GM18873 (cell line): ENCODE measurements at regions not wholly inside any gene's neighbourhood (a gene's known extent, or its start where the extent isn't known, plus 50 kb on each side); places are given as distances from the start of the nearest gene placed in this dataset.
"Not testable (repeated sequence)": the region's sequence is repeated elsewhere in the genome, so short reads cannot be mapped to it uniquely, and the experiment has no call there.

Experiments
- ATAC-seq: cut with Tn5 transposase; IDR thresholded peaks from one replicate; pipeline ENCODE4 v1.9.1; 2021; ENCODE audit warnings: mild to moderate bottlenecking, moderate library complexity, moderate number of reproducible peaks; ENCODE audit not compliant: unreplicated experiment, low FRiP score

DNA sequence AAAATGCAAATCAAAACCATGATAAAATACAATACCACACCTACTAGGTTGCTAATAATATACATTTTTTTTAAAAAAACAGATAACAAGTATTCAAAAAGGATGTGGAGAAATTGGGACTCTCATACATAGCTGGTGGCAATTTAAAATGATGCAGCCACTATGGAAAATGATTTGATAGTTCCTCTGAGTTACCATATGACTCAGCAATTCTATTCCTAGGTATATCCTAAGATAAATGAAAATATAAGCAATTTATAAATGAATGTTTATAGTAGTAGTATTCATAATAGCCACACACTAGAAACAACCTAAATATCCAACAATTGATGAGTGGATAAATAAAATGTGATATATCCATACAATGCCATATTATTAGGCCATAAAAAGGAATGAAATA is 210.2 kb downstream of the MREG start:
- no peak for ATAC-seq

DNA sequence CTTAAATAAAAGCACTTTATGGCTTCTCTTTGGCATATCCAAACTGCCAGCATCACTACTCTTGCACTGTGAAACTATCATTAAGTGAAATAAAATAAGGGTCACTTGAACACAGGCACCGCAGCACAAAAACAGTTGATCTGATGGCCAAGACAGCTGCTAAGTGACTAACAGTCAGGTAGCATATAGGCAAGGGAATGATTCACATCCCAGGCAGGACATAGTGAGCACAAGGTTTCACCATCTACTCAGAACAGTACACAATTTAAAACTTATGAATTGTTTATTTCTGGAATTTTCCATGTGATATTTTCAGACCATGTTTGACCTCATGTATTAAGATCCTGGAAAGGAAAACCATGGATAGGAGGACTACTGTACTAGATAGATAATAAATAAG is 214.2 kb downstream of the MREG start:
- no peak for ATAC-seq

DNA sequence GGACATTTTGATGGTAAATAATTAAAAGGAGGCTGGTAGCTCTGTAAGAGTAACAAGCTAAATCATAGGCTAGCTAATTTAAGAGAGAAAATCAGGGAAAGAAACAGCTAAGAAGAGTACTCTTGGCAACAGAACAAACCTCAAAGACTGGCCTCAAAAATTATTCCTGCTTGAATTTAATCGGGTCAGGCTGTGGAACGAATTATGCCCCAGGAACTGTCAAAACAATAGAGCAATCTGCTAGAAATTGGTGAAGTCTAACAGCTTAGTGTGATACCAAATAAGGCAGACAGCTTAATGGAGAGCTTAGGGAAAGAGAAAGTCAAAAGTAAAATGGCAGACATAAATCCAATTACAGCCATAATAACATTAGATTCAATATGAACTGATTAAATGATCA is 215.7 kb downstream of the MREG start:
- no peak for ATAC-seq

DNA sequence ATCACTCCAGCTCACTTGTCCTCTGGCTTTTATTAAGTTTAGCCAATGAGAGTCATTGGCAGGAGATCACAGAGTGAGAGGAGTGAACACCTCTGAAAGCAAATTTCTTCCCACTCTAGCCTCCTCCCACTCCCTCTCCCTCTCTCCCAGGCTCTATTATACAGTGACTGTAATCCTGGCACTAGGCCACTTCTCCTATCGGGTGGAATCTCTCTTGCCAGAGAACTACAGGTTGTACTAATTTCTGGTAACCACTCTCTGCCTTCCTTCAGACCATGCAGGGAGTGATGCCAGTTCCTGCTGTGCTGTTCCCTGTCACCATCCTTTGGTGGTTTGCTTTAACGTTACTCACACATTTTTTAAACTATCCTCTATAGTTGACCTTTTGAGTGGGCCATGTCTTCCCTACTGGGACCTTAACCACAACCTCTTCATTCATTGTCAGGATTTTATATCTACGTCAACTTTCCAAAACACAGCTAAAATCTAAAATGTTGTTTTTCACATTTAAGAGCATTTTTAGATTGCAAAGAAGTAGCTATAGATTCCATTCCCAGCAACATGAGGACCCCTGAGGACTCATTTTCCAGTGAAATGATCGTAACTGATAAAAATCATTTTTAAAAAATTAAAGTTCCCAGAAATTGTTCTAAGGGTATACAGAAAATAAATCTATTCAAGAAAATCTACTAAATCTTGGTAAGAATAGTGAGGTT is 217.1 kb downstream of the MREG start:
- no peak for ATAC-seq

DNA sequence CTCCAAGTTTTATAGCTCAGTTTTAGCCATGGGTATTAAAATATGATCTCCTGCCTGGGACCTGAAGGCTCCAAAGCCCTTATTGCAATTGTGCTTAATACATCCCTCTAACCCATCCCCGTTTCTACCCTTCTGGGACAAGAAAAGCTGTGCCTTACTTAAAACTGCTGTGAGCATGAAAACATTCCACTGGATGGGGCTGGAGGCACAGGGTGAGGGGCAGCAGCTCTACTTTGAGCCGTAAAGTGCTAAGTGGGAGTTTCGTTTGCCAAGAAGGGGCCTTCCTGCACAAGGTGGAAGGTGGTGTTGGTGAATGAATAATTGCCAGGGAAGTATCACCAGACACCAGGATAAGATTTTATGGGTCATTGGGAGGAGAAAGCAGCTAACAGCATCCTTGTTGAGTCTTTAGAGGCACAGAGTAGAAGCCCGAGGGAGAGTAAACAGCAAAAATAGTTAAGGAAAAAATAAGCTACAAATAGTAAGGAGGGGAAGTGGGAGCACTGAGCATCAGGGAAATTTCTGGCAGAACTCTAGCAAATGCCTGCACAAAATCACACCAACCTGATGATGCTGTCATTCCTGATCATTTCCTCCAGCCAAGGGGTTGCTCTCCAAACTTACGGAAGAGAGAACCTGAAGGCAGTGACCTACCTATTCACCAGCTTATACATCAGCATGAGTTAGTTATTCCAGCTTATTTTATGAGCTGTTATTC is 218.4 kb downstream of the MREG start:
- ATAC-seq: no peak

DNA sequence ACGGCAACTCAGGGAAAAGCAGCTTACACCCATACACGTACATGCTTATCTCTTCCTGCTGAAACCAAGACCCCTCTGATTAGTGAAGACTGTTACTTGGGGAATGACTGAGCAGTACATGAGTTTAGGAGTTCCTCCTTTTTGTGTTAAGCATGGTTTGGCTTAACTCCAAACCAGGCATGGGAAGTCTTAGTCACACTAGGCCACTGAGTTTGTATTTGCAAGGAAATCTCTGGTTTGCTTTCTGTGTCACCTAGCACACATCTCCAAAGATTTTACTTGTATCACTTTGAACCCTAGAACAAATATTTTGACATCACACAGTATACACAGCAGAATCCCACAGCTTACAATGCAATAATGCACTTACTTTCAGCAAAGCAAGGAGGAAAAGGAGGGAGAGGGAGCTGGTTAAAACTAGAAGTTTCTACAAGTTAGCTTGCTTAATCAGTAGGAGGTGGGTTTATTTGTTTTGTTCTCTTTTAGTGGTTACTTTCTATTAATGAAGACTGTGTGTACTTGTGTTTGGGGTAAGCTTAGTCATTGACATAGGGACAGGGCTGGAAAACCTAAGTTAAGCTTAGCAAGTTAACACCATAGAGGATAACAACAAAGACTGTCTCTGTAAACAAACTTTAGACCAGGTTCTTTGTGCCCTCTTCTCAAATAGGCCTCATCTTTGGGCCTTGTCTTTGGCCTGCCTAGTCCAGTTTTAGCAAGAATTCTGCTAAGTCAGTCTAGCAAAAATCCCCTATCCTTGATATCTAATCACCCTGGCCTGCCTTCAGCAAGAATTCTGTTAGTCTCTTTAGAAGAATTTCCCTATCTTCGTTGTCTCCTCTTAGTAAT is 219.4 kb downstream of the MREG start:
- no peak for ATAC-seq

DNA sequence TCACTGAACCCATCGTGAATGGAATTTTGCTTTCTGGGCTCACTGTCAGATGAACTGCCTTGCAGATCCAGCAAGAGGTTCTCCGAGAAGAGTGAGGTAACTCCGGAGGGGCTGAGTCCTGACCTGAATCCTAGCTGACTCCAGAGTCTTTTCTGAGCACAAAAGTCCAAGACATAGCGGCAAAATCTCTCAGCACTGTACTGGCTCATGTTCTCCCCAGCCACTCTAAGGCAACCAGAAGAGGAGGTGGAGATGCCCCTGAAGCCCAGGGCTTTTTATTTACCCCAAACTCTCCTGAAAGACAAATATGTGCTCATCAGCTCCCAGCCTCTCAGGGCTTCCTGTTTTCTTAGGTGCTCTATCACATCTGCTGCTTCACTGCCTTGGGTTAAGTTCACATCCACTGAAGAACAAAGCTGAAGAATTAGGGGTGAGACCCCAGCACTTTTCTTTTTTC is 221.8 kb downstream of the MREG start:
- no peak for ATAC-seq

DNA sequence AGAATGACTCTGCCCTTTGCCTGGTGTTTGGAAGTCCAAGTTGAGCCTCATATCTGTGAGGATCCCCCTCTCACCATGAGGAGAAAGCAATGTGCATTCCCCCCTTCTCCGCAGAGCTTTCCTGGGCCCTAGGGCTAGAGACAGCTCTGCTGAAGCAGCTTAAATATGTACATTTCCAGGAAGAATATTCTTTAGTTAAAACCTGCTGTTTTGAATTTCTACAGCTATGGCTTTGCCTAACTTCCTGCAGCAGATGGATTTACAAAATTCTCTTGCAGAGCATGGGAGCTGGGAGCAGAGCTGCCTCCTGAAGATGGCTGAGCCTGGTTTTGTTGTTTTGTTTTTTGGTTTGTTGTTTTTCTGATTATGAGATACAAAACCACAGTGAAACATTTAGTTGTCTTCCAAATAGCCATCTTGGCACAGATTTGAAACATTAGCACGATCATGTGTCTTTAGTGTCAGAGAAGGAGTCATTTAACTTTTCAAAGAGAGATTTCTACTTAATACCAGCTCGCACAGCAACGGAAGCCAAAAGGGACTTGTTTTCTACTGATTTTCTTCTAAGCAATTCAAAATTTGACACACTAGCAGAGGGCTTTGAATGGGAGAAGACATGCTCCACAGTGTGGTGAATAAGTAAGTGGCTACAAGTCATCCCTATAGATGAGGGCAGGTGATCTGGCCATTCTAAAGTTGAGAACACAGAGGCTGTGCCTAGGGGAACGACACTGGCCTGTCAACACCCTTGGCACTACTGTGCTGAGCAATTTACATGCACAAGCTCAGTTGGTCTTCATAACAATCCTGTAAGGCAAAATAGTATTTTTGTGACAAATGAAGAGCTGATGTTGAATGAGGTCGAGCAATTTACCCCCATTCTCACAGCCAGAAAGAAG is 222.6 kb downstream of the MREG start:
- ATAC-seq: no peak

DNA sequence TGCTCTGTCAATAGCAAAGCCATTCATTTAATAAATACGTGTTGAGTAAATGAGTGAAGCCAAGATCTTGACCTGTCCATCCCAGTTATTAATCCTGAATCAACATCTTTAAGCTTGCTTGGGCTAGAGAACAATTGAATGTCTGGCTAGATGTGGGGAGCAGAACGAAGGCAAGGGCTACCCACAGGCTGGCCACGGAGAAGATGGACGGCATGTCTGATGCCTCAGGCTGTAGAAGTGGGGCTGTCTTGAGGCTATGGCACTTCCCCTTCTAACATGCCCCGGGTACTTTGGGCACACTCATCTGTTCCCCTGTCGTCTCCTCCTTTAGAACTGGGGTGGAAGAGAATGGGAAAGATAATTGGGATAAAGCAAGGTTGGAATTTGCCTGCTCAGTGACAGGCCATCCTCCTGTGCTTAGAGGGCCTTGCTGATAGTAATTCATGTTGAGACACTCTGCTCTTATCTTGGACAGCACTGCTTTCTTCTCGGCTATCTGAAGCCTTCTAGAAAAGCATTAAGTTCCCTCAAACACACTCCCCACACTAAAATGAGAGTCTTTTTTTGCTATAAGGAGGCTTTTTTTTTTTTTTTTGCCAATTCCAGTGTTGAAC is 225.7 kb downstream of the MREG start:
- ATAC-seq: no peak

DNA sequence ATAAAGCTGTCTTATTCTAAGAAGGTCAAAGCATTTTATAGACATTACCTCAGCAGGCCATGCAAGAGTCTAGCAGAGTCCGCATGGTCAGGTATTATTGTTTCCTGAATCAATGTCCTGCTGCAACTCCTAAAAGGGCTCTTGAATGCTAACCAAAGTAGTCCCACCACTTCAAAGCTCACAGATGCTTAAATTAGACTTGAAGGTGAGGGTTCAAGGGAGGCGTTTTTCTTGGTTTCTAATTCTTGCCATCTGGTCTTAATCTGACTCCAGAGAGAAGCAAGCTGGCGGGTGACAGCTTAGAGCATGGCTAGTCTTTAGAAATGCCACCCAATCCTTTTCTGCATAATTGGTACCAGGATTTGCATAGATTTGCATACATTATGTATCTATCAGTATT is 226.3 kb downstream of the MREG start:
- ATAC-seq: no peak

DNA sequence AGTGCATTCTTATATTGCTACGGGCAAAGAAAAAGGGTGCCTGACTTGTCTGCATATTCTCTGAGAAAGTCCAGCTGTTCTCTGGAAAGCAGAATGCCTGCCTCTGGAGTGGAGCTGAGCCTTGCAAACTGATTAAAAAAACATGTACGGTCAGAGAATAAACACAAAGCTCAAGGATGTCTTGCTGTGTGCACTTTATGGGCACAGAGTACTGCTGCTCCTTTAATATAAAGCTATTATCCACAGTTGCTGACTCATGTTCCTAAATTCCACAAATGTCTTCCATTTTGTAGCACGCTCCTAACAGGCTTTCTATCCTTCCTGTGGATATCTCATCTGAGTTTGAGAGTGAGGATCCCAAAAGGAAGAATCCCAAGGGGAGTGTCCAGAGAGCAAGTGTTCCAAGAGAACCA is 229.0 kb downstream of the MREG start:
- no peak for ATAC-seq

DNA sequence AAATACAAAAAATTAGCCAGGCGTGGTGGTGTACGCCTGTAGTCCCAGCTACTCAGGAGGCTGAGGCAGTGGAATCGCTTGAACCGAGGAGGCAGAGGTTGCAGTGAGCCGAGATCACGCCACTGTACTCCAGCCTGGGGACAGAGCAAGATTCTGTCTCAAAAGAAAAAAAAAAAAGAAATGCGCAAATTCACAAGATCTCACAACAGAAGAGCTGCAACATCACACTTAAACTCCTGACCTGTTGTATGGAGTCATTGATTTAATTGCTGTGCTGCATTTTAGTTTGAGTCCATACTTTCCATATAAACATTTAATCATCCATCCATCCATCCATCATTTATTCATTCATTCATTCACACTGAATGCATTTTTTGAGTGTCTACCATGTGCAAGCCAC is 229.7 kb downstream of the MREG start:
- ATAC-seq: not testable (repeated sequence)

DNA sequence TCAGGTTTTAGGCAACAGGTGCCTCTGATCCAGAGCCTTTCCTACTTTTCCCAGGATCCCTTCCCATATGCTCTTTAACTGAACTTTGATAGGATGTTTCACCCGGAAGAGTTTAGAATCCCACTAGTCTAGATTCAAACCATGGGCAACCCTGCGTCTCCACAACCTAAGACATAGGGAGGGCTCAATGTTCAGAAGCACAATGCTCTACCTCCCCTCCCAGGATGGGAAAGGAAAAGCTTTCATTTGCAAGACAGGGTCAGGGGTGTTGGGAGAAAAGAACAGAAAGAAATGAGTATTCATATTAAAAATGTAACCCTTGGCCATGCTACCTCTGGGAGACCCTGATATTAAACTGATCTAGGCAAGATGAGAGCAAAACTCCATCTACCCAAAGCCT is 230.4 kb downstream of the MREG start:
- no peak for ATAC-seq

DNA sequence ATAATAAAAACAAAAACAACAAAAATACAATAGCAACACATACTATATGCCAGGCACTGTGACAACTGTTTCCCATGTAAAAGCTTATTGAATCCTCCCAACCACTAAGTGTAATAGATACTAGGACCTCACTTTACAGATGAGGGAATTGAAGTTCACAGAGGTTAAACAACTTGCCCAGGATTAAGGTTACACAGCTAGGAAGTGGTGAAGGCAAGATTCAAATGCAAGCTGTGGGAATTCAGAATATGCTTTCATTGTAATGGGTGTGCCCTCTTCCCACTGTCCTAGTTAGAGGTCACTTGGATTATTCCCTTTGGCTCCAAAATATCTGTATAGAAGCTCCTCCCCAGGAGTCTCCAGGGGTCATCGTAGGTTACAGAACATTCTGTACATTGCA is 231.1 kb downstream of the MREG start:
- no peak for ATAC-seq

DNA sequence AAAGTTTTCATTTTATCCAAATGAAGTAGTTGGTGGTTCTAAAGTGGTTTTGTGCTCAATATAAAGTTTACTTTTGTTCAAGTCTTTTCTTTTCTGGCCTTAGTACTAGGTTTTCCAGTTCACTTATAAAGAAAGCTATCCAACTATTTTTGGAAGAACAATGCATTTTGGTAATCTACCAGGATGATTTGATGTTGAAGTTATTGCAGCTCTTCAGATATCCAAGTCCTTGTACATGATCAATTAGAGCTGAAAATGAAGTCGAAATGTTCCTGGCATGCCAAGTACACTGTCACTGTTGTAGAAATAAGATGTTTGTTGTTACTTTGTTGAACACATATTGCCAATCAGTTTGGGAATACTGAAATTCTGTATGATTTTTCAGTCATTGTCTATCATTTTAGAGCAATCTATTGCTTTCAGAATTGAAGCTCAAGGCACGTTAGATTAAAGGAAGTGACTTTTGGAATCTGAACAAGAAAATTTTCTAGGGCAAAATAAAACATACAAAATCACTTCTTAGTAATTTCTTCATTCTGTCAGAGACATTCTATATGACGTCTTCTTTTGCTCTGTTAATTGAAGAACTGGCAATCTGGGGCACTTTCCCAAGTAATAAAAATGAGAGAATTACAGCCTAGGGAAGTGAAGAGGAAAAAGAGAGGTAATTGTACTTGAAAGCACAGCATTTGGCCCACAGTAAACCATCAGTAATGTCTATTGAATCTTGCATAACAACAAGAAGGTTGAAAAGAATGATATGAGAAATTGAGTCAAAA is 232.3 kb downstream of the MREG start:
- ATAC-seq: no peak

DNA sequence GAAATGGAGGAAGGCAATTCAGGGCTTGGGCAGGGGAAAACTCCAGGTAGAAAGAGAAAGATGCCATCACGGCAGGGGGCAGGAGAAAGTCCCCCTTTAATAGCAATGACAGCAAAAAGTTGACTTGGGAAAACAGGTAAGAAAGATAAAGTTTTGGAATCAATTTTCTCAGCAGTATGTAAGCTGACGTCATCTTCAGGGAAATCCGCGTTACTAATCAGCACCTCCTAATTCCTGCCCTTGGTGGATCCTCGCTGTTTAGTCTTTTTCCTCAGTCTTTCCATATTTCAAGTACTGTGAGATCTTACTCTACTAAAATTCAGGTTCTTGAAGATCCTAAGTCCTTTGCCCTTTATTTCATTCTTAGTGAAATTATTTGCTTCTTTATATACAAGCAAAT is 233.0 kb downstream of the MREG start:
- ATAC-seq: no peak

DNA sequence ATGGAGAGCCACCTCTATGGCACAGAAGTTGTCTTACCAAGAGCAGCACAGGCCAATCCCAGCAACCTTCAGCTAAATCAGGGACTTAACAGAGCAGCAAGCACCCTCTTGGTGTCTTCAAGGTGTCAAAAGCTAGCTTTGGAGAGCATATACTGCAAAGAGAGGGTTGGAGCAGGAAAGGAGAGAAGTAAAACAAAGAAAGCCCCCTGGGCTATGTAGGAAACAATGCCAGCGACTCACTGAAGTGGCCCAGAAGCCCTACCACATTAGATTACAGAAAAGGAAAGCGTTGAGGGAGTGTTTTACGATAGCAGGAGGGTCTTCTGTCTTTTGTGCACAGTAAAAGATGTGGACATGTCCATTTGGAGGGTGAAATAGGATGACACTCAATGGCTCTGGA is 233.4 kb downstream of the MREG start:
- ATAC-seq: no peak

DNA sequence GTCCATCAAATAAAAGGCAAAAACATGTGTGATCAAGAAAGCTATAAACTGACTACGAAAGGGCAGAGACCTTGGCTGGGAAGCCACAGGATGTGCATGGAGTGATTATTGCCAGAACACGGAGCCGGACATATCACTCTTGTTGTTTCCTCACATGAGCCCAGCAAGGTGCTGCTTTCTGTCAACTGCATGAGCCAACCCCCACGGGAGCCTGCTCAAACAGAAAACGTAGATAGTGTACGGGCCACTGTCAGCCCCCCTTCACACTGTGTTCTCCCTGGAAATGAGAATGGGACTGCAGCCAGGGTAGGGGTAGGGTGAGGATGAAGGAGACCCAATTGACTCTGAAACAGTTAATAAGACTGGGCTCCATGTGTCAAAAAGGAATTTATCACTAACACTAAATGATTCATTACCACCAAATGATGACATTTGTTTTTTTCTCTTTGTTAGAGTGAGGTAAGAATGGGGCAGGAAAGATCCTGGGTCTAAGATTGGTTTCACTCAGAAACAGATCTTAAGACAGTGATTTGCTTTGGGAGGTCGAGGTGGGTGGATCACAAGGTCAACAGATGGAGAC is 235.8 kb downstream of the MREG start:
- no peak for ATAC-seq

DNA sequence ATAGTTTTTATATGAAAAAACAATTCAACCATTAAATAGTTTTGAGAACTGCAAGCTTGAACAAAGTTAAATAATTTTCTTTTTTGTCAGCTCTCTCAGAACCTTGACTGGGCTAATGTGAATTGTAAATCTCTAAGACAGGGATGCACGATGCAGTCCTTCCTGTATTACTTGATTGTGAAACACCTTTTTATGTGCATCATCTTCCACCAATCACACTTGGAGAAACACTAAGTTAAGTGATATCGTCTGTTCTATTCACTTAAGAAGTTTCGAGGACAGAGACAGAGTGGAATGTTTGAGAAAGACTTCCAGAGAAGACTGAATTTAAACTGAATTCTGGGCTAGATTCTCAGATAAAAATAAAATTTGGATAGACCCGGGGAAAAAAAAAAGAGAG is 238.2 kb downstream of the MREG start:
- no peak for ATAC-seq
